22Rv1 (cell line): ENCODE measurements at regions not wholly inside any gene's neighbourhood (a gene's known extent, or its start where the extent isn't known, plus 50 kb on each side); places are given as distances from the start of the nearest gene placed in this dataset.

Experiments used
- ZFX ChIP-seq: fragments of 450-650 bp; IDR thresholded peaks from 2 replicates; pipeline ENCODE4 v1.6.1; 2017; ENCODE audit warnings: antibody characterized with exemption, borderline replicate concordance
- TF ChIP-seq, protein P1 (sequence below): fragments of 450-650 bp; IDR thresholded peaks from 2 replicates; pipeline ENCODE4 v1.5.1; 2017; ENCODE audit warnings: mild to moderate bottlenecking

DNA sequence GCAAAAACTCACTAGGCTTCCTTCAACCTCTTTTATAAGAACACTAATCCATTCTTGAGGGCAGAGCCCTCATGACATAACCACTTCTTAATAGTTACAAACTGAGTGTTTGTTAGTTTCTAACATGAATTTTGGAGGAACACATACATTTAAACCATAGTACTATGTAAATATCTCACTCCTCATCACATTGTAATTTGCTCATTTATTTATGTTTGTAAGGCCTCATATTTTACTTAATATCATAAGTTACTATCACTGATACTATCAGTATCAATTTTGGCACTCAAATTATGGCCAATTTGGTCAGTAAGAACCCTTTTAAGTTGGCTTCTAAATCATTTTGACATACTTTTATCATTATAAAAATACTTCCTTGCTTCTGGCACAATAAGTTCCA lies 603.1 kb downstream of the ZEB2 start:
- TF ChIP-seq, protein P1, sequence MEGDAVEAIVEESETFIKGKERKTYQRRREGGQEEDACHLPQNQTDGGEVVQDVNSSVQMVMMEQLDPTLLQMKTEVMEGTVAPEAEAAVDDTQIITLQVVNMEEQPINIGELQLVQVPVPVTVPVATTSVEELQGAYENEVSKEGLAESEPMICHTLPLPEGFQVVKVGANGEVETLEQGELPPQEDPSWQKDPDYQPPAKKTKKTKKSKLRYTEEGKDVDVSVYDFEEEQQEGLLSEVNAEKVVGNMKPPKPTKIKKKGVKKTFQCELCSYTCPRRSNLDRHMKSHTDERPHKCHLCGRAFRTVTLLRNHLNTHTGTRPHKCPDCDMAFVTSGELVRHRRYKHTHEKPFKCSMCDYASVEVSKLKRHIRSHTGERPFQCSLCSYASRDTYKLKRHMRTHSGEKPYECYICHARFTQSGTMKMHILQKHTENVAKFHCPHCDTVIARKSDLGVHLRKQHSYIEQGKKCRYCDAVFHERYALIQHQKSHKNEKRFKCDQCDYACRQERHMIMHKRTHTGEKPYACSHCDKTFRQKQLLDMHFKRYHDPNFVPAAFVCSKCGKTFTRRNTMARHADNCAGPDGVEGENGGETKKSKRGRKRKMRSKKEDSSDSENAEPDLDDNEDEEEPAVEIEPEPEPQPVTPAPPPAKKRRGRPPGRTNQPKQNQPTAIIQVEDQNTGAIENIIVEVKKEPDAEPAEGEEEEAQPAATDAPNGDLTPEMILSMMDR, result no peak
- no peak for TF ChIP-seq ZFX
